ENCODE measurements at regions not wholly inside any gene's neighbourhood (a gene's known extent, or its start where the extent isn't known, plus 50 kb on each side); places are given as distances from the start of the nearest gene placed in this dataset.

DNA sequence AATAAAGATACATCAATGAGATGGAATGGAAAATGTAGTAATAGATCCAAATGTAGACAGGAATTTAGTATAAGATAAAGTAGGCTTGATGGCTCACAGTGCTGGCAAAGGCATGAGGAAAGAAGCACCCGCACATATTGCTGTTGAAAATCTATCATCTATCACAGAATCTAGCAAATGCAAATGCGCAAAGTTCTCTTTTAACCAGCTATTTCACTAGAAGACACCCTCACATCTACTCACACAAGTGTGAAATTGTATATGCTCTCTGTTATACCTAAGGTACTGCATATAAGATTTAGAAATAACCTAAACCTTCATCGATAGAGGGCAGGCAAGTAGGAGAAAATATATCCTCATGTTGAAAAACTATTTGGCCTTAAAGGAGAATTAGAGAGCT, 756.7 kb upstream of the SEMA6D start:
- TF ChIP-seq, protein P1, sequence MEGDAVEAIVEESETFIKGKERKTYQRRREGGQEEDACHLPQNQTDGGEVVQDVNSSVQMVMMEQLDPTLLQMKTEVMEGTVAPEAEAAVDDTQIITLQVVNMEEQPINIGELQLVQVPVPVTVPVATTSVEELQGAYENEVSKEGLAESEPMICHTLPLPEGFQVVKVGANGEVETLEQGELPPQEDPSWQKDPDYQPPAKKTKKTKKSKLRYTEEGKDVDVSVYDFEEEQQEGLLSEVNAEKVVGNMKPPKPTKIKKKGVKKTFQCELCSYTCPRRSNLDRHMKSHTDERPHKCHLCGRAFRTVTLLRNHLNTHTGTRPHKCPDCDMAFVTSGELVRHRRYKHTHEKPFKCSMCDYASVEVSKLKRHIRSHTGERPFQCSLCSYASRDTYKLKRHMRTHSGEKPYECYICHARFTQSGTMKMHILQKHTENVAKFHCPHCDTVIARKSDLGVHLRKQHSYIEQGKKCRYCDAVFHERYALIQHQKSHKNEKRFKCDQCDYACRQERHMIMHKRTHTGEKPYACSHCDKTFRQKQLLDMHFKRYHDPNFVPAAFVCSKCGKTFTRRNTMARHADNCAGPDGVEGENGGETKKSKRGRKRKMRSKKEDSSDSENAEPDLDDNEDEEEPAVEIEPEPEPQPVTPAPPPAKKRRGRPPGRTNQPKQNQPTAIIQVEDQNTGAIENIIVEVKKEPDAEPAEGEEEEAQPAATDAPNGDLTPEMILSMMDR (IDR thresholded peaks at IDR 0.05; ENCODE audit: low read depth, low read length, poor library complexity, severe bottlenecking): no peak
- TF ChIP-seq EZH2phosphoT487 (IDR thresholded peaks at IDR 0.05; ENCODE audit: borderline replicate concordance, low read length): no peak
